Nephron (organoid): ENCODE measurements at regions not wholly inside any gene's neighbourhood (a gene's known extent, or its start where the extent isn't known, plus 50 kb on each side); places are given as distances from the start of the nearest gene placed in this dataset.

Experiments used
- H3K27ac Mint-ChIP-seq, 3 experiments: 2 replicates each; pipeline ENCODE4 v1.8.0; 2020; ENCODE audit warnings: mixed read lengths in 3 of 3, mild to moderate bottlenecking in 2 of 3, moderate library complexity in 1 of 3
- H3K27me3 Mint-ChIP-seq: 2 replicates; pipeline ENCODE4 v1.8.0; 2021; ENCODE audit warnings: low read depth, mild to moderate bottlenecking, moderate library complexity, mixed read lengths
- H3K36me3 Mint-ChIP-seq: 2 replicates; pipeline ENCODE4 v1.8.0; 2020; ENCODE audit warnings: low read depth, mixed read lengths
- H3K4me1 Mint-ChIP-seq: 2 replicates; pipeline ENCODE4 v1.8.0; 2020; ENCODE audit warnings: mixed read lengths
- H3K4me3 Mint-ChIP-seq, 3 experiments: 2 replicates each; pipeline ENCODE4 v1.8.0; 2020; ENCODE audit warnings: mild to moderate bottlenecking in 3 of 3, mixed read lengths in 3 of 3, moderate library complexity in 2 of 3
- H3K9me3 Mint-ChIP-seq: 2 replicates; pipeline ENCODE4 v1.8.0; 2020; ENCODE audit warnings: mixed read lengths
- TF ChIP-seq, protein P1 (sequence below), 3 experiments: fragments of 200-600 bp; sonication (generic); IDR thresholded peaks; one replicate each; pipeline ENCODE4 v1.5.0; 2021; ENCODE audit warnings: antibody characterized with exemption in 3 of 3; ENCODE audit not compliant: unreplicated experiment in 3 of 3

DNA sequence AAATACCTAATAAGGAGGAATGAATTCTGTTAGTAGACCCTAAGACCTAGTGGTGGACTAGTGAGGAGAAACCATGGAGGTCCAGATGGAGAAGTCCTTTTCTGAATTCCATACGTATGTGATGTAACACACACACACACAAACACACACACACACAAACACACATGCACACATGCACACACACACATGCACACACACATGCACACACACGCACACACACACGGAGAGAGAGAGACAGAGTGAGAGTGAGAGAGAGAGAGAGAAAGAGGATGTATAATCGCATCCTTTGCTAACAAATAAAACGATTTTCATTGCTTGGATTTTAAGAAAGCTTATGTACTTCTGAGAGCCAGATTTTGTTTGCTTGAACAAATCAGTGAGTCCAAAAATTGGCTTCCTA, 132.6 kb upstream of the CEP162 start:
- Mint-ChIP-seq H3K4me1 (peaks cover 28% of the 10 kb centered on the region), H3K36me3 (no peaks in the 10 kb centered on the region), H3K4me3 (no peak overlapping the region), H3K27me3 (no peaks in the 10 kb centered on the region), H3K27ac (peak overlapping the region in 2 of 3 experiments; percentile 48 to 69), H3K9me3 (no peaks in the 10 kb centered on the region)
- TF ChIP-seq, protein P1, sequence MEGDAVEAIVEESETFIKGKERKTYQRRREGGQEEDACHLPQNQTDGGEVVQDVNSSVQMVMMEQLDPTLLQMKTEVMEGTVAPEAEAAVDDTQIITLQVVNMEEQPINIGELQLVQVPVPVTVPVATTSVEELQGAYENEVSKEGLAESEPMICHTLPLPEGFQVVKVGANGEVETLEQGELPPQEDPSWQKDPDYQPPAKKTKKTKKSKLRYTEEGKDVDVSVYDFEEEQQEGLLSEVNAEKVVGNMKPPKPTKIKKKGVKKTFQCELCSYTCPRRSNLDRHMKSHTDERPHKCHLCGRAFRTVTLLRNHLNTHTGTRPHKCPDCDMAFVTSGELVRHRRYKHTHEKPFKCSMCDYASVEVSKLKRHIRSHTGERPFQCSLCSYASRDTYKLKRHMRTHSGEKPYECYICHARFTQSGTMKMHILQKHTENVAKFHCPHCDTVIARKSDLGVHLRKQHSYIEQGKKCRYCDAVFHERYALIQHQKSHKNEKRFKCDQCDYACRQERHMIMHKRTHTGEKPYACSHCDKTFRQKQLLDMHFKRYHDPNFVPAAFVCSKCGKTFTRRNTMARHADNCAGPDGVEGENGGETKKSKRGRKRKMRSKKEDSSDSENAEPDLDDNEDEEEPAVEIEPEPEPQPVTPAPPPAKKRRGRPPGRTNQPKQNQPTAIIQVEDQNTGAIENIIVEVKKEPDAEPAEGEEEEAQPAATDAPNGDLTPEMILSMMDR (IDR thresholded peaks at IDR 0.05; ENCODE audit: unreplicated experiment in 3 of 3): no peak

DNA sequence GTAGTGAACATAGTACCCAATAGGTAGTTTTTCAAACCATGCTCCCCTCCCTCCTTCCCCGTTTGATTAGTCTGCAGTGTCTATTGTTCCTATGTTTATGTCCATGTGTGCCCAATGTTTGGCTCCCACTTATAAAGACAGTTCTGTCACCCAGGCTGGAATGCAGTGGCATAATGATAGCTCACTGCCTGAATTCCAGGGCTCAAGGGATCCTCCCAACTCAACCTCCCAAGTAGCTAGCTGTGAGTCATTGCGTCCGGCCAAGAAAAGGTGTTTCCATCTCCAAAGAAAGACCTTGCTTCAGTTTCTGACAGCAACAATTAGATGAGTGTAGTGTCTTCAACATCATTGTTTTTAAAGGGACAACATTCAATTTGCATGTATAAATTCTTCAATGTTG, 131.1 kb upstream of the CEP162 start:
- Mint-ChIP-seq H3K27ac (no peak overlapping the region), H3K36me3 (no peaks in the 10 kb centered on the region), H3K4me3 (no peak overlapping the region), H3K27me3 (no peaks in the 10 kb centered on the region), H3K4me1 (peaks cover 32% of the 10 kb centered on the region), H3K9me3 (no peaks in the 10 kb centered on the region)
- TF ChIP-seq, protein P1 (IDR thresholded peaks at IDR 0.05; ENCODE audit: unreplicated experiment in 3 of 3): no peak

DNA sequence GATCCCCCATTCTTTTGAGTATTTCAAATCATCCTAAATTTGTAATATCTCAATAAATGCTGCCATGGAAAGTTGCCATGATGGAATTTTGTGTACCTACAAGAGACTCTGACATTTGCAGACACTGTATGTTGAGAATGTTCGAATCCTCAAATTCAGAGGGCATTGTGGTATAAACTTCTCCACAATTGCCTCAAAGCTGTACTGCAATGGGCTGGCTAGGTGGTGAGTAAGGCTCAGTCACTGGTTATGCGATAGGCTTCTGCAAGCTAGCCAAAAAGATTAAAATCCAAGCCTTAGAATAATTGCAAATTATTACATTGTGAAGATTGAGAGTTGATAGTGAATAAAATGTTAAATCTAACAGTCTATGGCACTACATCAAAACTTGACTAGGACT, 130.2 kb upstream of the CEP162 start:
- H3K36me3 Mint-ChIP-seq: no peaks in the 10 kb centered on the region

DNA sequence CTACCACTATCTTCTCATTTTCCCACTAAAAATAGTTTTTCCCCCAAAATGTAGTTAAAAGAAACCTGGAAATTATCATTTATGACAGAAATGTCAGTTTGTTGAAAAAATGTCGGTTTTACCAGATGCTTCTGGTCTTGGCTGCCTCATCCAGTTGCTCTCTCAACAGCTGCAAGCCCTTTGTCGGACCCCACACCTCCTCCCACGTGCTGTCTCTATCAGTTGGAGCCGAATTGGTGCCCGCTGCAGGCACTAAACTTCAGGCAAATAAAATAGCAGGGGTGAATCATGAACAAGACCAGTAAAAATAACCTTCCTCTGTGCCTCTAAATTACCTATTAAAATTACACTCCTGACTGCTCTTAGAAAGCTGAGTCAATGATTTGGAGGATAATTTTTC, 129.5 kb upstream of the CEP162 start:
- no peaks in the 10 kb centered on the region for H3K9me3 Mint-ChIP-seq
- TF ChIP-seq, protein P1 (IDR thresholded peaks at IDR 0.05; ENCODE audit: unreplicated experiment in 3 of 3): no peak
- H3K4me1 Mint-ChIP-seq: peaks cover 26% of the 10 kb centered on the region
- peak overlapping the region; percentile 23 to 68 (median 27) for H3K27ac Mint-ChIP-seq
- no peaks in the 10 kb centered on the region for H3K27me3 Mint-ChIP-seq
- no peaks in the 10 kb centered on the region for H3K36me3 Mint-ChIP-seq
- H3K4me3 Mint-ChIP-seq: no peak overlapping the region

More for the DNA sequence above, 130.2 kb upstream of the CEP162 start:
- Mint-ChIP-seq H3K9me3 (no peaks in the 10 kb centered on the region), H3K27ac (no peak overlapping the region), H3K27me3 (no peaks in the 10 kb centered on the region), H3K4me1 (peaks cover 33% of the 10 kb centered on the region), H3K4me3 (no peak overlapping the region)
- TF ChIP-seq, protein P1 (IDR thresholded peaks at IDR 0.05; ENCODE audit: unreplicated experiment in 3 of 3): no peak

DNA sequence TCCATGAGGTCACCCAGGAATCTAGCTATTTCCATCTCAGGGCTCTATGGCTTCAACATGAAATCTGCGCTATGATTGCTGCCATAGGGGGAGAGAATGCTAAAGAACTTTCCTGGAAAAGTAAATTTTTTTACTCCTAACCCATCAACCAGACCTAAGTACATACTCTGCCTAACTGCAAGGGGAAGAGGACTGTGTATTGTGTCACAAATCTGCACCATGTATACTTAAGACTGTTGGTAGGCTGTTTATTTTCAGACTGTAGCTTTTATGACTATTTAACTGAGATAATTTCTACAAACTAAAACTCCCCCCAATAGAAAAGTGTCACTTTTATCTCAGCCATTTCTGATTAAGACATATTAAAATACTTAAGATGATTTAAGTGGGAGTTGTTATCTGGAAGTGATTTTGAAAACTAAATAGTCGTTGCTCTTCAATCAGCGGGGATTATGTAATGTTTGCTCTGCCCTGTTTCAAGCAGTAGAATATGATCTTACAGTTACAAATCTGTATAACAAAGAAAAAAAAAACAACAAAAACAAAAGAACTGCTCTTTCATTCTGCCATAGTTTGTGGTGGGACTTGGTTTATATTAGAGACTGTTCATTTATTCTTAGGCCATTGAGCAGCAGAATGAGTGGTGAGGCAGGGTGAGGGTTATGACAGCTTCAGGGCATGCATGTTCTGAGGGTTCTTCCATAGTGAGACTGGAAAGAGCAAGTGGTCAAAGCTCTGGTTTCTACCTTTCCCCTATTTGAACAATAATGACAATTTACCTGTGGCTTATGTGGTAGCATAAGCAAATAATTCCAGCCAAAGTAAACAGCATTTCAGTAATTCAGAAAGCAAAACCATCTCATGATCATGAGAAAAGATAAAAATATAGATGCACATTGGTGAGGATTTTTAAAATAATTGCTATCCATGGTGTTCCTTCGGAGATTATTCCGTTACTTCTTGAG, 126.3 kb upstream of the CEP162 start:
- peaks cover 2% of the 10 kb centered on the region for H3K27me3 Mint-ChIP-seq
- H3K9me3 Mint-ChIP-seq: no peaks in the 10 kb centered on the region
- no peaks in the 10 kb centered on the region for H3K36me3 Mint-ChIP-seq
- H3K4me3 Mint-ChIP-seq: no peak overlapping the region
- H3K27ac Mint-ChIP-seq: peak overlapping the region in 1 of 3 experiments; percentile 42
- TF ChIP-seq, protein P1 (IDR thresholded peaks at IDR 0.05; ENCODE audit: unreplicated experiment in 3 of 3): no peak
- H3K4me1 Mint-ChIP-seq: peaks cover 34% of the 10 kb centered on the region
